ENCODE measurements at regions not wholly inside any gene's neighbourhood (a gene's known extent, or its start where the extent isn't known, plus 50 kb on each side); places are given as distances from the start of the nearest gene placed in this dataset.

GRCh38 chrX:124619710-124620109 lies 273.3 kb downstream of the SH2D1A start:
- DNase-seq: no peak
- Mint-ChIP-seq H3K9me3 (no peaks in the 10 kb centered on the region), H3K4me1 (no peaks in the 10 kb centered on the region), H3K36me3 (ENCODE audit: low read depth) (no peaks in the 10 kb centered on the region), H3K27me3 (ENCODE audit: low read depth, poor library complexity) (no peaks in the 10 kb centered on the region), H3K4me3 (no peak overlapping the region), H3K27ac (no peak overlapping the region)
- TF ChIP-seq CTCF (IDR thresholded peaks at IDR 0.05): no peak

GRCh38 chrX:124634363-124634762 lies 288.0 kb downstream of the SH2D1A start:
- no peaks in the 10 kb centered on the region for H3K36me3 Mint-ChIP-seq (ENCODE audit: low read depth)
- H3K27me3 Mint-ChIP-seq (ENCODE audit: low read depth, poor library complexity): no peaks in the 10 kb centered on the region
- no peaks in the 10 kb centered on the region for H3K9me3 Mint-ChIP-seq
- no peak for TF ChIP-seq CTCF (IDR thresholded peaks at IDR 0.05)
- no peak for DNase-seq
- H3K4me3 Mint-ChIP-seq: no peak overlapping the region
- no peak overlapping the region for H3K27ac Mint-ChIP-seq
- H3K4me1 Mint-ChIP-seq: no peaks in the 10 kb centered on the region

- Mint-ChIP-seq H3K4me3 (no peak overlapping the region), H3K36me3 (ENCODE audit: low read depth) (peaks cover 6% of the 10 kb centered on the region), H3K27ac (no peak overlapping the region), H3K9me3 (no peaks in the 10 kb centered on the region), H3K4me1 (no peaks in the 10 kb centered on the region), H3K27me3 (ENCODE audit: low read depth, poor library complexity) (no peaks in the 10 kb centered on the region)
- no peak for DNase-seq
- no peak for TF ChIP-seq CTCF (IDR thresholded peaks at IDR 0.05)
These were observed 295.6 kb downstream of the SH2D1A start for GRCh38 chrX:124641737-124642491.

- Mint-ChIP-seq H3K27ac (no peak overlapping the region), H3K9me3 (no peaks in the 10 kb centered on the region), H3K4me3 (no peak overlapping the region), H3K4me1 (no peaks in the 10 kb centered on the region), H3K27me3 (ENCODE audit: low read depth, poor library complexity) (no peaks in the 10 kb centered on the region), H3K36me3 (ENCODE audit: low read depth) (no peaks in the 10 kb centered on the region)
- DNase-seq: no peak
- no peak for TF ChIP-seq CTCF (IDR thresholded peaks at IDR 0.05)
These were observed 300.0 kb downstream of the SH2D1A start for GRCh38 chrX:124646403-124646802.

- DNase-seq: no peak
- TF ChIP-seq CTCF (IDR thresholded peaks at IDR 0.05): no peak
- H3K4me1 Mint-ChIP-seq: no peaks in the 10 kb centered on the region
These were observed 304.7 kb downstream of the SH2D1A start for GRCh38 chrX:124651031-124651430.

More at GRCh38 chrX:124651031-124651430, 304.7 kb downstream of the SH2D1A start:
- H3K4me3 Mint-ChIP-seq: no peak overlapping the region
- no peaks in the 10 kb centered on the region for H3K9me3 Mint-ChIP-seq
- no peaks in the 10 kb centered on the region for H3K27me3 Mint-ChIP-seq (ENCODE audit: low read depth, poor library complexity)
- H3K36me3 Mint-ChIP-seq (ENCODE audit: low read depth): no peaks in the 10 kb centered on the region
- H3K27ac Mint-ChIP-seq: no peak overlapping the region

All from nephron progenitor cell (in vitro differentiated cells).